ENCODE measurements at regions not wholly inside any gene's neighbourhood (a gene's known extent, or its start where the extent isn't known, plus 50 kb on each side); places are given as distances from the start of the nearest gene placed in this dataset.

DNA sequence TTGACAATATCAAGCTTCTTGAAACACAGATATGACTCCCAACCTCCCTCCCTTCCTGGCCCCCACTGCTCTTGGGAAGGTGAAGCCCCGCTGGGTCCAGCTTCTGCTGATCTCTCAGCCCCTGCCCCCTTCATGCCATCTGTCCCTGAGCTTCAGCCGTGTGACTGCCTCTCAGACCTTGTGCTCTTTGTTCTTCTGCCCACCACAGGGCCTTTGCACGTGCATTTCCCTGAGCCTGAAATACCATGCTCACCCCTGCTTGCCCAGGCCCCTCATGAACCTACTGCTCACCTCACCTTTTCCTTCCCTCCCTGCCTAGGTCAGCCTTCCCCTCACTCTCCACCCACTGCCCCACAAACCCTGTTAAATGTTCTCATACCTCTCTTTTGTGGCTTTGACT is 241.7 kb upstream of the PMEPA1 start:
- H3K4me3 ChIP-seq: no peak overlapping the region
- H3K36me3 ChIP-seq: no peaks in the 10 kb centered on the region
- DNase-seq: no peak
- TF ChIP-seq, protein P1, sequence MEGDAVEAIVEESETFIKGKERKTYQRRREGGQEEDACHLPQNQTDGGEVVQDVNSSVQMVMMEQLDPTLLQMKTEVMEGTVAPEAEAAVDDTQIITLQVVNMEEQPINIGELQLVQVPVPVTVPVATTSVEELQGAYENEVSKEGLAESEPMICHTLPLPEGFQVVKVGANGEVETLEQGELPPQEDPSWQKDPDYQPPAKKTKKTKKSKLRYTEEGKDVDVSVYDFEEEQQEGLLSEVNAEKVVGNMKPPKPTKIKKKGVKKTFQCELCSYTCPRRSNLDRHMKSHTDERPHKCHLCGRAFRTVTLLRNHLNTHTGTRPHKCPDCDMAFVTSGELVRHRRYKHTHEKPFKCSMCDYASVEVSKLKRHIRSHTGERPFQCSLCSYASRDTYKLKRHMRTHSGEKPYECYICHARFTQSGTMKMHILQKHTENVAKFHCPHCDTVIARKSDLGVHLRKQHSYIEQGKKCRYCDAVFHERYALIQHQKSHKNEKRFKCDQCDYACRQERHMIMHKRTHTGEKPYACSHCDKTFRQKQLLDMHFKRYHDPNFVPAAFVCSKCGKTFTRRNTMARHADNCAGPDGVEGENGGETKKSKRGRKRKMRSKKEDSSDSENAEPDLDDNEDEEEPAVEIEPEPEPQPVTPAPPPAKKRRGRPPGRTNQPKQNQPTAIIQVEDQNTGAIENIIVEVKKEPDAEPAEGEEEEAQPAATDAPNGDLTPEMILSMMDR (IDR thresholded peaks at IDR 0.05 in 8 of 11, conservative IDR thresholded peaks at IDR 0.05 in 3 of 11): no peak
- TF ChIP-seq POLR2A (IDR thresholded peaks at IDR 0.05) (no peak), POLR2AphosphoS5 (IDR thresholded peaks at IDR 0.05) (no peak)
- H3K27ac ChIP-seq: no peak overlapping the region
- H3K27me3 ChIP-seq (replicated peaks in 1 of 7): no peaks in the 10 kb centered on the region
- 83 to 95% (median 88%) methylated on average over 3 of the region's 3 CpGs for WGBS, 5 donors
- H3K4me1 ChIP-seq: no peaks in the 10 kb centered on the region
- intact Hi-C loops (cut with DNase I; ENCODE audit: low total_unique reads): no loop called here
- H3K9me3 ChIP-seq: peaks cover 0 to 7% (median 0%) of the 10 kb centered on the region in 8 donors

GRCh38 chr20:57950764-57951485 is 241.1 kb upstream of the PMEPA1 start:
- Histone ChIP-seq H3K27me3 (replicated peaks in 1 of 7) (no peaks in the 10 kb centered on the region), H3K36me3 (no peaks in the 10 kb centered on the region), H3K4me1 (no peaks in the 10 kb centered on the region), H3K9me3 (peaks cover 0 to 7% (median 0%) of the 10 kb centered on the region in 8 donors), H3K27ac (no peak overlapping the region), H3K4me3 (no peak overlapping the region)
- intact Hi-C loops (cut with DNase I; ENCODE audit: low total_unique reads): no loop called here
- TF ChIP-seq, protein P1 (IDR thresholded peaks at IDR 0.05 in 8 of 11, conservative IDR thresholded peaks at IDR 0.05 in 3 of 11): no peak
- no peak for TF ChIP-seq POLR2A (IDR thresholded peaks at IDR 0.05)
- no peak for TF ChIP-seq POLR2AphosphoS5 (IDR thresholded peaks at IDR 0.05)
- no peak for DNase-seq
- WGBS, 5 donors: 77 to 86% (median 81%) methylated on average over 14 of the region's 14 CpGs

DNA sequence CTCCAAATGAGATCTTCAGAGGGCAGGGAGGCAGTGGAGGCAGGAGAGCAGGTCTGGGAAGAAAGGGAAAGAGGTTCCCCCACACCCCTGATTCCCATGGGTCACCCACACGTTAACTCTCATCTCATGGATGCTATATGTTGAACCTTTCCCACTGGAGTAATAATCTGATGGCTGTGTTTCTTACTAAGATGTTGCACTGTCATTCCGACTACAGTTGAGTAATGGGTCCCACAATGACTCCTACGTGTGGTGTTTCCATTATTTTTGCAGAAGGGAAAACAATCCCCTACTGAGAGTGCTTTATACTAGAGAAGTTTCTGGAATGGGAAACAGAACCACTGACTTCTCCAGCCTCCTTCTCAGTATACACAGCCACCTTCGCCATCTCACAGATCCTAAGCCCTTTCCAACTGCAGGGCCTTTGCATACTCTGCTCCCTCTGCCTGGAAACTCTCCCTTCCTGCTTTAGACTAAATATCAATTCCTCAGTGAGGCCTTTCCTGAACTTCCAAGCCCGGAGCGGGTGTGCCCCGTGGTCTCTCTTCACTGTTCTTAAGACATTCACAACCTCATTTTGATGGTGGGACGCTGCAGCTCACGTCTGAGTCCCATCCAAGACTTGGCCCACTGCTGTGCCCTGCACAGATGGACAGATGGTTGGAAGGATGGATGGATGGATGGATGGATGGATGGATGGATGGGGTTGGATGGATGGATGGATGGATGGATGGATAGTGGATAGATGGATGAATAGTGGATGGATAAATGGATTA is 238.6 kb upstream of the PMEPA1 start:
- H3K9me3 ChIP-seq: peaks cover 0 to 4% (median 0%) of the 10 kb centered on the region in 8 donors
- no peak overlapping the region for H3K4me3 ChIP-seq
- H3K4me1 ChIP-seq: no peaks in the 10 kb centered on the region
- no peak overlapping the region for H3K27ac ChIP-seq
- intact Hi-C loops (cut with DNase I; ENCODE audit: low total_unique reads): no loop called here
- no peak for DNase-seq
- 86 to 94% (median 90%) methylated on average over 9 of the region's 9 CpGs for WGBS, 5 donors
- TF ChIP-seq POLR2AphosphoS5 (IDR thresholded peaks at IDR 0.05): no peak
- TF ChIP-seq POLR2A (IDR thresholded peaks at IDR 0.05): no peak
- TF ChIP-seq, protein P1 (IDR thresholded peaks at IDR 0.05 in 8 of 11, conservative IDR thresholded peaks at IDR 0.05 in 3 of 11): no peak
- H3K27me3 ChIP-seq (replicated peaks in 1 of 7): no peaks in the 10 kb centered on the region
- H3K36me3 ChIP-seq: no peaks in the 10 kb centered on the region
